Activated CD4-positive, CD25-positive, alpha-beta regulatory T cell treated with anti-CD3 and anti-CD28 coated beads, Interleukin-2, amount 50 U/mL, for 16 hours (primary cell): ENCODE measurements at regions not wholly inside any gene's neighbourhood (a gene's known extent, or its start where the extent isn't known, plus 50 kb on each side); places are given as distances from the start of the nearest gene placed in this dataset.
"Not testable (repeated sequence)": the region's sequence is repeated elsewhere in the genome, so short reads cannot be mapped to it uniquely, and the experiment has no call there.

Experiments used
- DNase-seq: peaks from one replicate; pipeline ENCODE4 v3.0.0-alpha.2; 2020; ENCODE audit warnings: low read depth, low spot score

DNA sequence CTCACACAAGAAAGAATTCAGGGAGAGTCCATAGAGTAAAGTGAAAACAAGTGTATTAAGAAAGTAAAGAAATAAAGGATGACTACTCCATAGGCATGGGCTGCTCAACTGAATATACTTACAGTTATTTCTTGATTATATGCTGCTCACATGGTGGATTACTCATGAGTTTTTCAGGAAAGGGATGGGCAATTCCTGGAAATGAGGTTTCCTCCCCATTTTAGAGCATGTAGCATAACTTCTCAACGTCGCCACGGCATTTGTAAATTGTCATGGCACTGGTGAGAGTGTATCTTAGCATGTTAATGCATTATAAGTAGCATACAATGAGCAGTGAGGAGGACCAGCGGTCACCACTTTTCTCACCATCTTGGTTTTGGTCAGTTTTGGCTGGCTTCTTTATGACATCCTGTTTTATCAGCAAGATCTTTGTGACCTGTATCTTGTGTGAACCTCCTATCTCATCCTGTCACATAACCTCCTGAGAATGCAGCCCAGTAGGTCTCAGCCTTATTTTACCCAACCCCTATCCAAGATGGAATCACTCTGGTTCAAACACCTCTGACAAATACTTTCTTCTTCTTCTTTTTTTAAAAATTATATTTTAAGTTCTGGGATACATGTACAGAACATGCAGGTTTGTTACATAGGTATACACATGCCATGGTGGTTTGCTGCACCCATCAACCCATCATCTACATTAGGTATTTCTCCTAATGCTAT, 849.7 kb downstream of the TBL1XR1 start:
- no peak for DNase-seq

GRCh38 chr3:176341963-176342362, 855.3 kb downstream of the TBL1XR1 start:
- DNase-seq, result no peak

DNA sequence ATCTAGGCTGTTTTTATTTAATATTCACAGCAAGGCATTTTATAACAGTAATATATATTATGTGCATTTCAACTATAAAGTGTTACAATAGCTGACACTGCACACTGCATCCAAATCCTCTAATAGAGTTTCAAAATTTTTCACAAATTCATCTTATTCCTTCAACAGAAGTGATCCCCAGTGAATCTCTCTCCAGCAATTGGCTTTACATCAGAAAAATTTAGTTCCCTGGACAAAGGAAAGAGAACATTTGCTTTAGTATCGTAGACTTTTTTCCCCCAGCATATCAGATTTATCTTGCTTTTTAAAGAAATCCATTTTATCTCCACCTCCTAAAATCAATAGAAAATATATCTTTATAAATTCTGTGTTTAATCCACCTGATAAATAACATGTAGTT, 868.6 kb downstream of the TBL1XR1 start:
- DNase-seq, result no peak

DNA sequence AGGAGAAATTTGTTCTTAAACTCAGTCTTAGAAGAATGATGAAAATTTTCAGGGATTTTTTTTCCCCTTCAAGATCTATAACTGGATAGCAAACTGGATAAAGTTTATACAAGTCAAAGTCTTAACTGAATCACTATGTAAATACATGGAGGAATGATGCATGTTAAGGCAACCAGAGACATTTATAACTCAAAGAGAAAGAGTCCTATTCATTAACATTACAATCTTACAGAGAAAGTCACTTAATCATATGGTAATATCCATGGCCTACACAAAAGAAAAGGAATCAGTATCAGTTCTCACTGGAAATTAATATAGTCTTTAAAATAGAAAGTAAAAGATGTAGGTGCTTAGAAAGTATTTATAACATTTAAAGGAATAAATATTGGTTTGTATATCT, 869.1 kb downstream of the TBL1XR1 start:
- no peak for DNase-seq

DNA sequence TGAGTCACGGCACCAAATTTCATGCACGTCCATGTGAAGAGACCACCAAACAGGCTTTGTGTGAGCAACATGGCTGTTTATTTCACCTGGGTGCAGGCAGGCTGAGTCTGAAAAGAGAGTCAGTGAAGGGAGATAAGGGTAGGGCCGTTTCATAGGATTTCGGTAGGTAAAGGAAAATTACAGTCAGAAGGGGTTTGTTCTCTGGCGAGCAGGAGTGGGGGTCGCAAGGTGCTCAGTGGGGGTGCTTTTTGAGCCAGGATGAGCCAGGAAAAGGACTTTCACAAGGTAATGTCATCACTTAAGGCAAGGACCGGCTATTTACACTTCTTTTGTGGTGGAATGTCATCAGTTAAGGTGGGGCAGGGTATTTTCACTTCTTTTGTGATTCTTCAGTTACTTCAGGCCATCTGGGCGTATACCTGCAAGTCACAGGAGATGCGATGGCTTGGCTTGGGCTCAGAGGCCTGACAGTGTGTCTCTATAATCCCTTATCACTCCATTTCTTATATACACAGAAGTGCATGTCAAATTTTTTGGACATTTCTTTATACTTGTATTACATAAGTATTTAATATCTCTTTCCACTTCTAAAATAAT, 870.3 kb downstream of the TBL1XR1 start:
- DNase-seq, result not testable (repeated sequence)

DNA sequence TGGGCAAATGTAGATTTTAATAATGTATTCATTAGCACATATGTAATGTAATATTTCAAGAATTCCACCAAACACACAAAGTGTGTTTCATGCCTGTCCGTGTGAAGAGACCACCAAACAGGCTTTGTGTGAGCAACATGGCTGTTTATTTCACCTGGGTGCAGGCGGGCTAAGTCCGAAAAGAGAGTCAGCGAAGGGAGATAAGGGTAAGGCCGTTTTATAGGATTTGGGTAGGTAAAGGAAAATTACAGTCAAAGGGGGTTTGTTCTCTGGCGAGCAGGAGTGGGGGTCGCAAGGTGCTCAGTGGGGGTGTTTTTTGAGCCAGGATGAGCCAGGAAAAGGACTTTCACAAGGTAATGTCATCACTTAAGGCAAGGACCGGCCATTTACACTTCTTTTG, 875.8 kb downstream of the TBL1XR1 start:
- not testable (repeated sequence) for DNase-seq

- DNase-seq, result no peak
These were observed 876.2 kb downstream of the TBL1XR1 start for GRCh38 chr3:176321099-176321498.

GRCh38 chr3:176313426-176313825, 883.9 kb downstream of the TBL1XR1 start:
- no peak for DNase-seq

GRCh38 chr3:176310641-176311040, 886.6 kb downstream of the TBL1XR1 start:
- DNase-seq, result no peak

- no peak for DNase-seq
These were observed 895.0 kb downstream of the TBL1XR1 start for GRCh38 chr3:176302271-176302670.

DNA sequence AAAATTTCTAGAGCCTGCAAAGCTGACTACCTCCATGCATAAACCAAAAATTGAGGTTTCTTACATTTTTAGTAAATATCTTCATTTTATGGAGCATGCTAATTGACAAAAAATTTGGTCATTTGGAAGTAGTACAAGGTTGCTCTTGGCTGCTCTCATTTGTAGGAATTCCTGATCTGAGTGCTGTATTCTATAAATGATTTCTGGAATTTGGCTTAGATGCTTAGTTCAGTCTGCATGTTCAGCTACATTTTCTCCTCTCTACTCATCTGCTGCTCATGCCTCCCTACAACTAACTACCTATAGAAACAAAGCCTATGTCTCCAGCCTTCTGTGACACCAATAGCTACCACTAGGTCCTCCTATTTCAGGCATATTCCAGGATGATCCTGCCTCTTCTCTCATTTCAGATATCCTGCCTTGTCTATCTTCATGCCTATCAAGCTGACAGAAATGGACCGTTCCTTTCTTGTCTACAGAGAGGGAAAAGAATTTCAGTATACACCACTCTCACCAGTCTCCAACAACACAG, 901.1 kb downstream of the TBL1XR1 start:
- no peak for DNase-seq

- DNase-seq, result no peak
These were observed 904.0 kb downstream of the TBL1XR1 start for GRCh38 chr3:176293276-176293675.

- DNase-seq, result no peak
These were observed 910.7 kb downstream of the TBL1XR1 start for GRCh38 chr3:176286476-176287085.

- DNase-seq, result no peak
These were observed 921.7 kb downstream of the TBL1XR1 start for GRCh38 chr3:176275538-176275937.

DNA sequence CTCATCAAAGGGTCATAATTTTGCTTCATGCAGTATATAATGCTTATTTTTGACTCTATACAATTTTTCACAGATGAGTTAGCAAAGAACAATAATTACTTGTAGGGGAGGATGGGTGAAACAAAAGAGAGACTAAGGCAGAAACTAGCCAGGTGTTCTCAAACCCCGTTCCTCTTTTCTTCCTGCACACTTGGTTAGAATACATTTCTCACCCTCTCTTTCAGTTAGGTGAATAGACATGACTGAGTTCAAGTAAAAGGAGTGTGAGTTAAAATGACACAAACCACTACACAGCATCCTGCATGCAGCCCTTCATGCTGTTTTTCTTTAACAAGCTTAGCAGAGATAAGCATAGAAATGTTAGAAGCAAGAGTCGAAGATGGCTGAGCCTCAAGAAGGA, 922.2 kb downstream of the TBL1XR1 start:
- no peak for DNase-seq

GRCh38 chr3:176274161-176274560, 923.1 kb downstream of the TBL1XR1 start:
- DNase-seq, result no peak

DNA sequence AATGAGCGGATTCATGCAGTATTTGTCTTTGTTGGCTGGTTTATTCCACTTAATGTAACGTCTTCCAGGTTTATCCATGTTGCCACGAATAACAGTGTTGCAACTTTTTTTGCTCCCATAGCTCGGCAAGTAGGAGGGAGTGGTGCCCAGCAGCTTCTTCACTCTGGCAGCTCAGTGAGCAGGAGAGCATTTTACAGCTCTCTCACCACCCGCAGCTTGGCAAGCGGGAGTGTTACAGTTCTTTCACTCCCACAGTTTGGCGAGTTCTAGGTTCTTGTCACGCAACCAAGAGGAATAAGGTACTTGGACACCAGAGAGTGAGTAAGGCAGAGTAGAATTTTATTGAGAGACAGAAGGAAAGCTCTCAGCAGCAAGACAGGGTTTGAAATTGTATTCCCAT, 935.2 kb downstream of the TBL1XR1 start:
- DNase-seq, result no peak

DNA sequence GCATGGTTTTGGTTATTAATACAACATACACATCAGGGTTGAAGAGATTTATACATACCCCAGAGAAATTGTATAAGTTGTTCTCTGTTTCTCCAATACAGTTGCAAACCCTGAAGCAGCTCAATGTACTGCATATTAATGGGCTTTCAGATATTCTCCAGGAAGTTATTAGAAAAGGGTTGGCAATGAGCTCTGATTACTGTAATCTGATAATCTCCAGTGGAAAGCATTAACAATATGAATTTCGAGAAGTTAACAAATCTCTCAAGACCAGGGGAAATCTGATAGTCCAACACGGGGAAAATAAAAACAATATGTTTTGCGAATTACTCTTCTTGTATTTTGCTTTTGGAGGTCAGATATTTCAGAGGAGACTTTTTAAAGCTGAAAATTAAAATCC, 950.1 kb downstream of the TBL1XR1 start:
- DNase-seq, result no peak

DNA sequence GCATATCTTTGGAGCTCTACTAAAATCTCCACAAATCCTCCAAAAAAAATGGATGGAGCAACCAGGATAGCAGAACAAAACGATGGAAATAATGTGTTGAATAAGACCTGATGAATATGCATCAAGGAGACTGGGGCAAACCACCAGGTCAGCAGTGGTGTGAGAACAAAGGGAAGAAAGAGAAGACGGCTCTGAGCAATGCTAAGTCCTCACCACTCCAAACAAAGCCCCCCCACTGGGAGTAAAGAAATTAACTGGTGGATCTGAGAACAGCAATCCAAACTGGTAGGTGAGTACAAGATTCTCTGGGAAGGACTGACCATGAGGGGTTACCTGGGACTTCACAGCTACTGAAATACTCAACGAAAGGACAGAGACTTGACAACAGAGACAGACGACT, 977.3 kb downstream of the TBL1XR1 start:
- DNase-seq, result no peak

DNA sequence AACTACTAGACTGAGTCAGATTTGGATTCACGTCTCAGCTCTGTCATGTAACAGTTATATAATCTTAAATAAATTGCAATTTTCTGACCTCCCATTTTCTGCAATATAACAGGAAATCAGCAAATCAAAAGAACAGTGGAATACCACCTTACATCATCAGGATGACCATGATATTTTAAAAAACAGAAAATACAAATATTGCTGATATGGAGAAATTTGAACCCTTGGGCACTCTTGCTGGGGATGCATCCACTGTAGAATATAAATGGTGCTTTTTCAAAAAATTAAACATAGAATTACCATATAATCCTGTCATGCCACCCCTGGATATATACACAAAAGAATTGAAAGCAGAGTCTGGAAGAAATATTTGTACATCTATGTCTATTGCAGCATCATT, 982.5 kb downstream of the TBL1XR1 start:
- DNase-seq, result no peak

GRCh38 chr3:176213314-176213713, 984.0 kb downstream of the TBL1XR1 start:
- DNase-seq, result not testable (repeated sequence)

DNA sequence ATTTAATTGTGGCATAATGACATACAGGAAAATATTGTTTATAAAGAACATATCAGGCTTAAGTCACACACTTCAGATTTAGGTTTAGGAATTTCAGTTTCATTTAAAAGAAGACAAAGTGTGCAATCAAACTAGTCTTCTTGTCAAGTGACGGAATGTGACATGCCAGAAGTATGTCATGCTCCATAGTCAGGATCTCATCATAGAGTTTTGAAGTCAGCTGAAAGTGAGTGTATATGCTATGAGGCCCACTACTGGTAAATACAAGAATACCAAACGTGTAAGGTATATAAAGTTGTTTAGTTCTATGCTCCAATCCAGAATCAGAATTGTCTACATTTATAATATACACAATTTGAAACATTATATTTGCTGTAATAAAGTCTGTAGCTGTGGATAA, 988.4 kb downstream of the TBL1XR1 start:
- no peak for DNase-seq

DNA sequence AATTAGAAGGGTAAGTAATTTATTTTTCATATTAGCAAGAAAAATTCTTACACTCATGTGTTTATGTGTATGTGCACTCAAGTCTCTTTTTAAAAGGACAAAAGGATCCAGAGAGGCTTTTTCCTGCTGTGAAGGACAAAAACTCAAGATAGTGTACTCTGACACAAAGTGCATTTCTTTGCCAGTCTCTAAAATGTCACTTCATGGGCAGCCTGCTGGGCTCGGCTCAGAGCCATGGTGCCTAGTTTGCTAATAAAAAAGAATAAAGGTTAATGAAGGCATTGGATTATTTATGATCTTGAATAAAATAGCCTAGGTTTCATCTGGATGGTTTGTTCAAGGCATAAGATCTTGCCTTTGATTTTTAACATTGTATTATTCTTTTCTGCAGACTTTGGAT, 989.0 kb downstream of the TBL1XR1 start:
- DNase-seq, result no peak
